SK-N-SH treated with all-trans-retinoic acid at 6 μM for 48 hours (cell line): ENCODE measurements at regions not wholly inside any gene's neighbourhood (a gene's known extent, or its start where the extent isn't known, plus 50 kb on each side); places are given as distances from the start of the nearest gene placed in this dataset.

Source experiments
- ARNTL ChIP-seq: fragments of 450-650 bp; formaldehyde crosslinking; IDR thresholded peaks from 2 replicates; pipeline ENCODE4 v1.5.0; 2020; ENCODE audit warnings: low read depth, mild to moderate bottlenecking, moderate library complexity, borderline replicate concordance
- TOX ChIP-seq: fragments of 250-450 bp; sonication (Bioruptor Pico); IDR thresholded peaks from 2 replicates; pipeline ENCODE4 v1.8.0; 2021; ENCODE audit warnings: mild to moderate bottlenecking, moderate library complexity, borderline replicate concordance
- ZFP3 ChIP-seq: fragments of 250-450 bp; sonication (Bioruptor Pico); IDR thresholded peaks from 2 replicates; pipeline ENCODE4 v1.5.0; 2020; ENCODE audit warnings: mild to moderate bottlenecking, moderate library complexity
- ZFP30 ChIP-seq: fragments of 450-650 bp; formaldehyde crosslinking; IDR thresholded peaks from 2 replicates; pipeline ENCODE4 v1.5.0; 2022; ENCODE audit warnings: mild to moderate bottlenecking, moderate library complexity
- ZNF8 ChIP-seq: fragments of 450-650 bp; formaldehyde crosslinking; IDR thresholded peaks from 2 replicates; pipeline ENCODE4 v1.5.0; 2020; ENCODE audit warnings: mild to moderate bottlenecking, moderate library complexity
- TF ChIP-seq, protein P1 (sequence below): fragments of 250-450 bp; sonication (Bioruptor Pico); IDR thresholded peaks from 2 replicates; pipeline ENCODE4 v1.8.0; 2020; ENCODE audit warnings: mild to moderate bottlenecking, moderate library complexity, borderline replicate concordance

DNA sequence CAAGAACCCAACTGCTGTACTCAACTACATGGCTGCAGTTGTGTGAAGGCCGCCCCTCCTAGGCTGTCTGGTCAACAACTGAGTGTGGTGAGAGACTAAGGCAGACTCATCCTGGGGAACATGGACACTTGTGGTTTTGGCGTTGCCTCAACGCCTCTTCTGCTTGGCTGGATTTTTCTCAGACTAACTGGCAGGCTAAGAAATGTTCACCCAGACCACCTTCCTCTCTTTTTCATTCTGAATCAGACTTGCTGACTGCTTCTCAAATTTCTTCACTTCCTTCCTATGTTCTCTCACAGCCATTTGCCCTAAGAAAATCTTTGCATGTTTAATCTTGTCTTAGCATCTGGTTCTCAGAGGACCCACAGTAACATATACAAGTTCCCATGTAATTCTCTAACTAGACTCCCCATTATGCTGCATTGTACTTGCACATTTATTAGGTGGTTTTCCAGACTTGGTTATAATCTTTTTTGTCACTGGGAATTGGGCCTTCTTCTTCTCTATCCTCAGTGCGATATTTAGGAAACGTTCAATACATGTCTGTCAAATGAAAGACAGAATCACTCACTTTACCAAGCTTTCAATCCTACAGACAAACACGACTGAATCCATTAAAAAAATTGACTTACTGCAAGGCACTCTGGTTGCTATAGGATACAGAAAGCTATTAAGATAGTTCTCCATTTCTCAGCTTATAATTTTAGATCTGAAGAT lies 327.6 kb downstream of the CCER1 start:
- TF ChIP-seq ZFP3 (CRISPR knock-in tag): no peak
- TF ChIP-seq ZNF8 (CRISPR knock-in tag): no peak
- TF ChIP-seq, protein P1, sequence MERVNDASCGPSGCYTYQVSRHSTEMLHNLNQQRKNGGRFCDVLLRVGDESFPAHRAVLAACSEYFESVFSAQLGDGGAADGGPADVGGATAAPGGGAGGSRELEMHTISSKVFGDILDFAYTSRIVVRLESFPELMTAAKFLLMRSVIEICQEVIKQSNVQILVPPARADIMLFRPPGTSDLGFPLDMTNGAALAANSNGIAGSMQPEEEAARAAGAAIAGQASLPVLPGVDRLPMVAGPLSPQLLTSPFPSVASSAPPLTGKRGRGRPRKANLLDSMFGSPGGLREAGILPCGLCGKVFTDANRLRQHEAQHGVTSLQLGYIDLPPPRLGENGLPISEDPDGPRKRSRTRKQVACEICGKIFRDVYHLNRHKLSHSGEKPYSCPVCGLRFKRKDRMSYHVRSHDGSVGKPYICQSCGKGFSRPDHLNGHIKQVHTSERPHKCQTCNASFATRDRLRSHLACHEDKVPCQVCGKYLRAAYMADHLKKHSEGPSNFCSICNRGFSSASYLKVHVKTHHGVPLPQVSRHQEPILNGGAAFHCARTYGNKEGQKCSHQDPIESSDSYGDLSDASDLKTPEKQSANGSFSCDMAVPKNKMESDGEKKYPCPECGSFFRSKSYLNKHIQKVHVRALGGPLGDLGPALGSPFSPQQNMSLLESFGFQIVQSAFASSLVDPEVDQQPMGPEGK (CRISPR knock-in tag): no peak
- TF ChIP-seq ZFP30 (CRISPR knock-in tag): no peak
- TF ChIP-seq ARNTL (CRISPR knock-in tag): no peak
- no peak for TF ChIP-seq TOX (CRISPR knock-in tag)
